GM10266 (cell line): ENCODE measurements at regions not wholly inside any gene's neighbourhood (a gene's known extent, or its start where the extent isn't known, plus 50 kb on each side); places are given as distances from the start of the nearest gene placed in this dataset.

Experiments
- DNase-seq: peaks from one replicate; pipeline ENCODE4 v3.0.0; 2012; ENCODE audit errors: extremely low spot score
- TF ChIP-seq, protein P1 (sequence below): IDR thresholded peaks from 2 replicates; pipeline ENCODE4 v1.5.1; 2012; ENCODE audit warnings: mild to moderate bottlenecking, low read depth; ENCODE audit not compliant: control insufficient read depth, insufficient read depth; ENCODE audit errors: missing control alignments

DNA sequence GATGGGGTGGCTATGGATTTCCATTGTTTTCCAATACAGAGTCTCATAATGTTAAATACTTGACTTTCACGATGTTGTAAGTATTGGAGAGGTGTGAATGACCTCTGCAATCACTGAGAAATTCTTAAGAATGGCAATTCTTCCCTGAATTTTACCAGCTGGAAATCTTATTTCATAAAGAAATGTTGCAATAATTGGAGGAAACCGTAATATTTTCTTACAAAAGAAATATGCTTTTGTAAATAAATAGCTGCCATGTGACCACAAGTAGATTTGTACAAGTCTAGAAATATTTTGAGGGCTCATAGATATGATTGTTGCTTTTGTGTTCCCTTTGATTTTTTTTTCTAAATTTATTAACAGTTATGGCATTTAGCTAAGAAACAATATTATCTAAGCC is 308.7 kb upstream of the ATP2B1 start:
- TF ChIP-seq, protein P1, sequence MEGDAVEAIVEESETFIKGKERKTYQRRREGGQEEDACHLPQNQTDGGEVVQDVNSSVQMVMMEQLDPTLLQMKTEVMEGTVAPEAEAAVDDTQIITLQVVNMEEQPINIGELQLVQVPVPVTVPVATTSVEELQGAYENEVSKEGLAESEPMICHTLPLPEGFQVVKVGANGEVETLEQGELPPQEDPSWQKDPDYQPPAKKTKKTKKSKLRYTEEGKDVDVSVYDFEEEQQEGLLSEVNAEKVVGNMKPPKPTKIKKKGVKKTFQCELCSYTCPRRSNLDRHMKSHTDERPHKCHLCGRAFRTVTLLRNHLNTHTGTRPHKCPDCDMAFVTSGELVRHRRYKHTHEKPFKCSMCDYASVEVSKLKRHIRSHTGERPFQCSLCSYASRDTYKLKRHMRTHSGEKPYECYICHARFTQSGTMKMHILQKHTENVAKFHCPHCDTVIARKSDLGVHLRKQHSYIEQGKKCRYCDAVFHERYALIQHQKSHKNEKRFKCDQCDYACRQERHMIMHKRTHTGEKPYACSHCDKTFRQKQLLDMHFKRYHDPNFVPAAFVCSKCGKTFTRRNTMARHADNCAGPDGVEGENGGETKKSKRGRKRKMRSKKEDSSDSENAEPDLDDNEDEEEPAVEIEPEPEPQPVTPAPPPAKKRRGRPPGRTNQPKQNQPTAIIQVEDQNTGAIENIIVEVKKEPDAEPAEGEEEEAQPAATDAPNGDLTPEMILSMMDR, result no peak
- no peak for DNase-seq

DNA sequence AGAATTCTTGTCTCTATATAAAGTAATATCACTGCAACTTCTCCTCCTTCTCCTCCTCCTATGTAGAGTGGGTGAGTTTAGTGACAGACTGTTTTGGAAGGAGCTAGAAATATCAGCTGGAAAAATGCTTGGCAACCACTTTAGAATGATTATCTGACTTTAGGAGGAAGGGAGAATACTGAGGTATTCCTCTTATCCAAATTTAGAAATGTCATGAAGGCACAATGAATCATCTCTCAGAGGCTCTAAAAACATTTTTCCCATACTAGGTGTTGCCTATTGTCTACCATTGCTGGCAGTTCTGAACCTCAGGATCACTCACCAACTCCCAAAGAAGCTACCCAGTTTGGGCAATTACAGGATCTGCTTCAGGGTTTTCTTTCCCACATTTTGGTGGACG is 306.6 kb upstream of the ATP2B1 start:
- no peak for DNase-seq
- TF ChIP-seq, protein P1, result no peak

DNA sequence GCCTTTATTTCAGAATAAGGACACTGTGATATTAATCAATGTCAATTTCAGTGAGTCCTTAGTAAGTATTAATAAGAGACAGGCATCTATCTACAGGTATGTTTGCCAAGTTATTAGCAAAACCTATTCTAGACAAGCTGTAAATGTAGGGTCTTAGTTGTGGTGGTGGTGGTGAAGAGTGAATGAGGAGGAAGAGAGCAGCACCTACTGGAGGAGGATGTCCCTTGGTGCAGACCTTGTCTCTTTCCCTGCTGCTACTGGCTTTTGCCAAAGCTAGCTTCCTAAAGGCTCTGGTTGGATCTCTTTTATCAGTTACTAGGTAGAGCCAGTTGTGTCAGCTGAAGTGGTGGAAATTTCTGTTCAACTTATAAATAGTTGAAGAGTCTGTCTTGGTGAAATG is 304.8 kb upstream of the ATP2B1 start:
- TF ChIP-seq, protein P1, result peak; percentile 63

DNA sequence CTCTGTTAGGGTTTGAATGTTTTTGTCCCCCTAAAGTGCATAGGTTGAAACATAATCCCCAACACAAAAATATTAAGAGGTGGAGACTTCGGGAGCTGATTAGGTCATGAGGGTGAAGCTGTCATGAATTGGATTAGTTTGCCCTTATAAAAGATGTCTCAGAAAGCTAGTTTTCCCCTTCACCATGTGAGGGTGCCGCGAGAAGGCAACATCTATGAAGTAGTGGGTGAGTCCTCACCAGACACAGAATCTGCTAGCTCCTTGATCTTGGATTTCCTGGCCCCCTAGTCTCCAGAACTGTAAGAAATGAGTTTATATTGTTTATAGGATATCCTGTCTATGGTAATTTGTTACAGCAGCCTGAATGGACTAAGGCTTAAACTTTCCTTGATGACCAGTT is 301.5 kb upstream of the ATP2B1 start:
- no peak for DNase-seq
- TF ChIP-seq, protein P1, result no peak

More for the DNA sequence above, 304.8 kb upstream of the ATP2B1 start:
- peak; percentile 12 for DNase-seq

DNA sequence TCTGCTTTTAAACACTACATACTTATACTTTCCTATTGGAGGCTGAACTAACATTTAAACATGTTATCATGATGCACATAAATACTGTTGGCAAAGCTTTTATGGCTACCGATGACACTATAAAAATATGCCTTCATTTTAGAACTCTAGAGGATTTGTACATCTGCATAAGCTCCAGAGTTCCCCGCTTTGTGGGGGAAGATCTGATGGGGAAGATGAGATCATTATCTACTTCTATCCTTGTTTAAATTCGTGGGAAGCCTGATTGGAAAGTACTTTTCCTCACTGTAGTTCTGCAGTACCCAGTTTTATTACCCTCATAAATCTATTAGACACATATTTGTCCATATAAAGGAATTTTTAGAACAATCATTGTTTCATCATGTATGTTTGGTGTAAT is 299.6 kb upstream of the ATP2B1 start:
- no peak for DNase-seq
- TF ChIP-seq, protein P1, result no peak

DNA sequence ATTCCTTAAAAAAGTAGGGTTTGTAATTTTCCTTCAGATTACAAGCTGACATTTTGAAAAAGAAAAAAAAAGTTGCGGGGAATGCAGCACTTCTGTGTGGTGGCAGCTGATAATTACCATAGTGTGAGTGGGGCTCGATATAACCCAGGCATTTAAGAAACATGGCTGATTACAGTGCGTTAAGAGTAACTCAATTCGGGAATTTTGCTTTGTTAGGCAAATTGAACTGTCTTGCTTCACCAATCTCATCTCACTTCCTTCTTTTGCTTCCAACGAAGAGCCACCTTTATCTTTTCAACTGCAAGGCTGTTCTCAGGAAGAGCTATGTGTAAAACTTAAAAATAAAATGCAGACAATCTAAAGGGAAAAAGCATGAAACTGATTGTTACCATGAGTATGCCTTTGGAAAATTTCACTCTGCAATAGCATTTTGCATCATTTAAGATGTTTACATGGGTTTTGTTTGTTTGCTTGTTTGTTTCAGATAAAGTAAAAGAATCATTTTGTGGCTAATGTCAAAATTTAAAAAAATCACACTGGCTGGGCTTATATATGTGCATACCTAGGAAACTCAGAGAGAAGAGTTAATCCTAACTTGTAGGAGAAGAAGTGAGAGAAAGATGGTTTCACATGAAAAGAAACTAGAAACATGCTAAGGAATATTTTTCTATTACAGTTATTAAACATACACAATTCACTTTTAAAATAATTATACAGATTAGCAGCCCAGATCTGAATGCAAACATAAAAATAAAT is 295.9 kb upstream of the ATP2B1 start:
- DNase-seq, result no peak

DNA sequence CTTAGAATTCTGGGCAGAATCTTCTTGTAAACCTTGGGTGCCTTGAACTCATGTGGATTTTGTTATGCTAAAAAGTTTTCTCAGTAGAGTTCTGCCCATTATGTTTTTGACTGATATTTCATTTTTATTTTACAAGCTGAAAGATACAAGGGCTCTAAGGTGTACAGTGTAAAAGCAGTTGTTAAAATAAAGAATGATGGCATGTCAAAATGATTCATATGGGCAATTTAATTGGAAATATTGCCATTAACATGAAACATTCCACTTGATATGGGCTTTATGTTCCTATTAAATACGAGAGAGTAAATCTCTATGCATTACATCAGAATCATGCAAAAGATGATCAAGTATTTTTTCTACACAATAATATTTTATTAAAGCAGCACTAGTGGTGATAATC is 295.1 kb upstream of the ATP2B1 start:
- TF ChIP-seq, protein P1, result no peak
- no peak for DNase-seq

More for the DNA sequence above, 295.9 kb upstream of the ATP2B1 start:
- TF ChIP-seq, protein P1, result no peak
